GM23338 (cell line): ENCODE measurements at regions not wholly inside any gene's neighbourhood (a gene's known extent, or its start where the extent isn't known, plus 50 kb on each side); places are given as distances from the start of the nearest gene placed in this dataset.

ENCODE experiments used
- EZH2 ChIP-seq: fragments of 200-600 bp; sonication (generic); IDR thresholded peaks from one replicate; pipeline ENCODE4 v1.8.0; 2017; ENCODE audit warnings: antibody characterized with exemption, mild to moderate bottlenecking, low read depth; ENCODE audit not compliant: unreplicated experiment
- POLR2AphosphoS5 ChIP-seq: IDR thresholded peaks from 2 replicates; pipeline ENCODE4 v1.6.1; 2016; ENCODE audit warnings: antibody characterized with exemption, low read depth
- ZNF462 ChIP-seq: fragments of 250-450 bp; sonication (Bioruptor Pico); IDR thresholded peaks from 2 replicates; pipeline ENCODE4 v1.5.0; 2020; ENCODE audit warnings: mild to moderate bottlenecking, moderate library complexity
- TF ChIP-seq, protein P1 (sequence below), 2 experiments: fragments of 200-600 bp in 1 of 2; sonication (generic) in 1 of 2; conservative IDR thresholded peaks; 2 replicates each; pipeline versions ENCODE4 v1.5.1 to v1.6.1; 2016 to 2017; ENCODE audit warnings: antibody characterized with exemption in 2 of 2, low read depth in 2 of 2, mild to moderate bottlenecking in 2 of 2, moderate library complexity in 1 of 2

- TF ChIP-seq EZH2 (no peak), POLR2AphosphoS5 (no peak), ZNF462 (CRISPR knock-in tag) (no peak)
- TF ChIP-seq, protein P1, sequence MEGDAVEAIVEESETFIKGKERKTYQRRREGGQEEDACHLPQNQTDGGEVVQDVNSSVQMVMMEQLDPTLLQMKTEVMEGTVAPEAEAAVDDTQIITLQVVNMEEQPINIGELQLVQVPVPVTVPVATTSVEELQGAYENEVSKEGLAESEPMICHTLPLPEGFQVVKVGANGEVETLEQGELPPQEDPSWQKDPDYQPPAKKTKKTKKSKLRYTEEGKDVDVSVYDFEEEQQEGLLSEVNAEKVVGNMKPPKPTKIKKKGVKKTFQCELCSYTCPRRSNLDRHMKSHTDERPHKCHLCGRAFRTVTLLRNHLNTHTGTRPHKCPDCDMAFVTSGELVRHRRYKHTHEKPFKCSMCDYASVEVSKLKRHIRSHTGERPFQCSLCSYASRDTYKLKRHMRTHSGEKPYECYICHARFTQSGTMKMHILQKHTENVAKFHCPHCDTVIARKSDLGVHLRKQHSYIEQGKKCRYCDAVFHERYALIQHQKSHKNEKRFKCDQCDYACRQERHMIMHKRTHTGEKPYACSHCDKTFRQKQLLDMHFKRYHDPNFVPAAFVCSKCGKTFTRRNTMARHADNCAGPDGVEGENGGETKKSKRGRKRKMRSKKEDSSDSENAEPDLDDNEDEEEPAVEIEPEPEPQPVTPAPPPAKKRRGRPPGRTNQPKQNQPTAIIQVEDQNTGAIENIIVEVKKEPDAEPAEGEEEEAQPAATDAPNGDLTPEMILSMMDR (conservative IDR thresholded peaks at IDR 0.05; ENCODE audit: low read depth in 2 of 2), result no peak
Observed at GRCh38 chr2:109058191-109058632, 69.2 kb upstream of the EDAR start.
